Stimulated activated CD4-positive, alpha-beta T cell treated with anti-CD3 and anti-CD28 coated beads, Interleukin-4, amount 100 ng/mL, for 4 hours (primary cell): ENCODE measurements at regions not wholly inside any gene's neighbourhood (a gene's known extent, or its start where the extent isn't known, plus 50 kb on each side); places are given as distances from the start of the nearest gene placed in this dataset.

Source experiments
- DNase-seq, 2 experiments: peaks; one replicate each; pipeline ENCODE4 v3.0.0-alpha.2; 2020

DNA sequence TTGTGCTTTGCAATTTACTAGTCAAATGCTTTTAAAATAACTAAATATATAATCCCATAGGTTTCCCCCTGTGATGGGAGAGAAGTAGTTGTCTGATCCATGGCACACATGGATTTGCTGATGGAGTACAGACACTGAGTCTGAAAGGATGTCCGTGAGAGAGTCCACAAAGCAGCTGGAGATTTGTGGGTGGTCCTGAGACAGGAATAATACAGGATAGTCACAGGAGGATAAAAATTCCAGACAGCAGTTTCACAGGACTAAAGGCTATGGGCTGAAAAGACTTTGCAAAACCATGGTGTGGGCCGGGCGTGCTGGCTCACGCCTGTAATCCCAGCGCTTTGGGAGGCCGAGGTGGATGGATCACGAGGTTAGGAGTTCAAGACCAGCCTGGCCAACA, 58.7 kb upstream of the ZFR start:
- DNase-seq = no peak

DNA sequence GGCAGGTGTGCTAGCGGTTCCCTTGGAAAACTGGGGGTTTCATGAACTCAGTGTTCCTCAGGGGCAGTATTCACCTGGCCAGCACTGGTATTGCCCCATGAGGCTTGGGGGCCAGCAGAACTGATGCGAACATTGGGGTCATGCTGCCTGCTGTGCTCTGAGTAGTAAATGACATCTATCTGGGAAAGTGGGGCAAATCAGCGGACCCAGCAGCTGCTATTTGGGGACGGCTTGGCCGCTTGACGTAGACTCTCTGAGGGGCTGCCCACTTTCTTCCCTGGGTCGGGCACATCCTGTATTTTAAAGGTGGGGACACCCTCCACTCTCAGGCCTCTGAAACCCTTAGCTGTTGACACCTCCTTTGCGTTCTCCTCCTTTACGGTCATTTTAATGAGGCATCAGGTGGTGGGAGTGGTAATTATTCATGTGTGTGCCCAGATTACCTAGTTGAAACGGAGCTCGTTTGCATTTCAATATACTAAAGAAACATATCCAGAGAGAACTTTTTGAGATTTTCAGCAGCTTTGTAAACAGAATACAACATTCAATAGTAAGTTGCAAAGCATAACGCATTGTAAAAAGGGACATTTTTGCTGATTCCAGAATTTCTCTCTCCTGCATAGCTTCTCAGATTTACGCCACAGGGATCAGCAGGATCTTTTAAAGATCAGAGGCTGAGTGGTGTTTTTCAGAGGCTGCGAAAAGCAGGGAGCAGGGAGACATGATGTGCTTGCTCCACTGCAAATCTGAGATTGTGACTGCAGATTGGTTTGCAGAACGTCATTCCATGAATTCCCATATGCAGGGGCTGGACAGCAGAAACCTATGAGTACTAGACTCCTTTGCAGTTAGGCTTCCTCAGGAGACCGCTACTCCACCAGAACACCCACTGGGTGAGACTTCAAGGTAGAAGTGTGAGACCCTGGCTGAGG, 56.8 kb upstream of the ZFR start:
- no peak for DNase-seq

DNA sequence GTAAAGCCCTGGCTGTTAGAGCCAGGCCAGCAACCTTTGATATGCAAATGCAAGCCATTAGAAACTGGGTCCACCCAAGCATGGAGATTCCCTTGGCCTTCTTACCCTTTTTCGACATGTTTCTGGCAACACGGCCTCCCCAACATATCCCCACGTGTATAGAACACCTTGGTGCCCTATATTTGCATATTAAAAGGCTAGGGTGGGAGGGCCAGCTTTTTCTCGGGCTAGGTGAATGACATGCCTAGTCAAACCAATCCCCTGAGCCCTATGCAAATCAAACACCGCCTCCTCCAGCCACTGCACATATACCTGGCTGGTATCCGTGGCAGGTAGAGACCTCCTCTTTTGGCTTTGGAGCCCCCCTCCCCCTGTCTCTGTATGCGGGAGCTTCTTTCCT, 55.6 kb upstream of the ZFR start:
- no peak for DNase-seq

DNA sequence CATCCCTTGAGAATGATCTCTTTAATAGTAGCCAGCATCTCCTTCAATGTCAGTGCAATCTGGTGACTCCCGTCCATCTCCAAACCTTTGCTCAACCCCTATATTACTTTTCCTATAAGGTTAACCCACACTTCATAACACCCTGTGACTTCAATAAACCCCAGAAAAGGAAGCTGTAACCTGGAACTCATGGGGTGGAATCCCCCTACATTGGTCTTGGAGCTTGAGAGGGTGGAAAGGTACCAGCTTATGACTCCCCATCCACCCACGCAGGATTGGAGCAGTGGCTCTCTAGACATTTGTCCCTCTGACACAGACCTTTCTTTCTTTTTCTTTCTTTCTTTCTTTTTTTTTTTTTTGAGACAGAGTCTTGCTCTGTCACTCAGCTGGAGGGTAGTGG, 54.7 kb upstream of the ZFR start:
- DNase-seq = peak in 1 of 2 experiments; percentile 10

DNA sequence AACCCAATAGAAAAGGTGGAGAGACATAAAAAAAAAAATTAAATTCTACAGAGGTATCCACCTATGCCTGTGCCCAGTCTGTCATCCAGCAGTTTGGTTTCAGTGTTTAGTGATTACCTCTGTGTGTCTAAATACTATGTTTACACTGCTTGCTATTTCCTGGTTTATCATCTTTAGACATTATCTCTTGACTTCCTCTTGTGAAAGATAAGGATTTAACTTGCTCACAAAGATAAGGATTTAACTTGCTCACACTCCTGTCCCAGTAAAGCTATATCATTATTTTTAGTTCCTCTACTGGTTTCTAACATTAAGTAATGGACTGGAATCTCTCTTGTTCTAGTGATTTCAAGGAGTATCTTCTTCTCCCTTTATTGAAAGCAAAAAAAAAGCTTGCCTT, 53.9 kb upstream of the ZFR start:
- no peak for DNase-seq

DNA sequence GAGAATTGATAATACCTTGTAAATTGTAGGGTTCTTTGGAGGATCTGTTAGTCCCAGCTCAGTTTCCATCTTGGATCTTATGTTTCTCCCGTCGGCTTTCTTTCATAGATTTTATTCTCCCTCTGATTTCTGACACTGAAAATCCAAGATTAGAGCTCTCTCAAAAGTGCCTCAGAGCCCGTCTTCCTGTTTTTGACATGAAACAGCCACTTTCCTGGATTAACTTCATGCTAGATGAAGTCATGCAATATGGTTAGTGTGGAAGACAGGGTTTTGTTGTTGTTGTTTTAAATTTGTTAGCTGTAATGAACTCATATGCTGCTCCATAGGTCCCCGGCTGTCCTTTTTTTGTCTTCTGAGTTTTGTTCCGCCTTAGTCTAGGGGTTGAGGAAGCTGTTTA, 51.6 kb upstream of the ZFR start:
- DNase-seq = no peak

DNA sequence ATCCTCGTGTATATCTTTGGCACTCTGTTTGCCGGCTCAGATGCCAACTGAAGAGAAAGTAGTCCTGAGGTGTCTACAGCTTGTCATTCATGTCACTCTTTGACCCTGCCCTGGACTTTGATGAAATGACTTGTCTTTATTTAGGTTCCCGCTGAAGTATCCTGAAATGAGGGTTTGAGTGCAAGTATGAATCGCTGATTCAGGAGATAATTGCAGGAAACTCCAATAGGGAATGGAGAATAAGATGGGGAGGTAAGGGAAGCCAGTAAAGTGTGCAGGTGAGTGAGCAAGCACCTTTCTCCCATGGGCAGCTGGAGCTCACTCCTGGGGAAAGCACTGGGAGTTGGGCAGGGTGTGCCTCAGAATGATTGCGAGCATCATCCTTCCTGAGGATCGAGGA, 50.3 kb upstream of the ZFR start:
- no peak for DNase-seq
